ENCODE measurements at regions not wholly inside any gene's neighbourhood (a gene's known extent, or its start where the extent isn't known, plus 50 kb on each side); places are given as distances from the start of the nearest gene placed in this dataset.

DNA sequence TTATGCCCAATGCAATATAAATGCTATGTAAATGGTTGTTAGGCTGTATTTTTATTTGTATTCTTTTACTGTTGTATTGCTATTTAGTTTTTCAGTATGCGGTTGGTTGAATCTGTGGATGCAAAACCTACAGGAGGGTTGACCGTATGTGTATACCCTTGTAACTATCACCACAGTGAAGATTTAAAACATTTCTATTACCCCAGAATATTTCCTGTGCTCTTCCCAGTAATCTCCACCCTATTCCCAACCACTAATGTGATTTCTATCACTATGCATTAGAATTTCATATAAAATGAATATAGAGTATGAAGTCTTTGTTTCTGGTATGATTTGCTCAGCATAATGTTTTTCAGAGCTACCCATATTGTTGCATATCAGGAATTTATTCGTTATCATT lies 705.0 kb downstream of the MECOM start:
- TF ChIP-seq, protein P1, sequence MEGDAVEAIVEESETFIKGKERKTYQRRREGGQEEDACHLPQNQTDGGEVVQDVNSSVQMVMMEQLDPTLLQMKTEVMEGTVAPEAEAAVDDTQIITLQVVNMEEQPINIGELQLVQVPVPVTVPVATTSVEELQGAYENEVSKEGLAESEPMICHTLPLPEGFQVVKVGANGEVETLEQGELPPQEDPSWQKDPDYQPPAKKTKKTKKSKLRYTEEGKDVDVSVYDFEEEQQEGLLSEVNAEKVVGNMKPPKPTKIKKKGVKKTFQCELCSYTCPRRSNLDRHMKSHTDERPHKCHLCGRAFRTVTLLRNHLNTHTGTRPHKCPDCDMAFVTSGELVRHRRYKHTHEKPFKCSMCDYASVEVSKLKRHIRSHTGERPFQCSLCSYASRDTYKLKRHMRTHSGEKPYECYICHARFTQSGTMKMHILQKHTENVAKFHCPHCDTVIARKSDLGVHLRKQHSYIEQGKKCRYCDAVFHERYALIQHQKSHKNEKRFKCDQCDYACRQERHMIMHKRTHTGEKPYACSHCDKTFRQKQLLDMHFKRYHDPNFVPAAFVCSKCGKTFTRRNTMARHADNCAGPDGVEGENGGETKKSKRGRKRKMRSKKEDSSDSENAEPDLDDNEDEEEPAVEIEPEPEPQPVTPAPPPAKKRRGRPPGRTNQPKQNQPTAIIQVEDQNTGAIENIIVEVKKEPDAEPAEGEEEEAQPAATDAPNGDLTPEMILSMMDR (optimal IDR thresholded peaks at IDR 0.05 in 1 of 3, IDR thresholded peaks at IDR 0.05 in 1 of 3, conservative IDR thresholded peaks at IDR 0.05 in 1 of 3; ENCODE audit: extremely low read depth in 1 of 3, insufficient read depth in 2 of 3, low read length in 3 of 3) = no peak
- TF ChIP-seq EZH2 (IDR thresholded peaks at IDR 0.05; ENCODE audit: low read length) = no peak

Measured in keratinocyte (primary cell).